Mesothelial cell of epicardium (in vitro differentiated cells): ENCODE measurements at regions not wholly inside any gene's neighbourhood (a gene's known extent, or its start where the extent isn't known, plus 50 kb on each side); places are given as distances from the start of the nearest gene placed in this dataset.

Experiments used
- DNase-seq, 2 experiments: peaks; one replicate each; pipeline ENCODE4 v3.0.0; 2021; ENCODE audit warnings: low spot score in 2 of 2; ENCODE audit not compliant: unreplicated experiment in 2 of 2
- H3K27ac Mint-ChIP-seq: 2 replicates; pipeline ENCODE4 v1.8.0; 2021; ENCODE audit warnings: mixed read lengths
- H3K27me3 Mint-ChIP-seq: 2 replicates; pipeline ENCODE4 v1.8.0; 2021; ENCODE audit warnings: low read depth, mixed read lengths
- H3K36me3 Mint-ChIP-seq: 2 replicates; pipeline ENCODE4 v1.8.0; 2021; ENCODE audit warnings: mixed read lengths
- H3K4me1 Mint-ChIP-seq: 2 replicates; pipeline ENCODE4 v1.8.0; 2021; ENCODE audit warnings: mixed read lengths
- H3K4me3 Mint-ChIP-seq: 2 replicates; pipeline ENCODE4 v1.8.0; 2021; ENCODE audit warnings: mild to moderate bottlenecking, moderate library complexity, mixed read lengths
- H3K9me3 Mint-ChIP-seq: 2 replicates; pipeline ENCODE4 v1.8.0; 2021; ENCODE audit warnings: mixed read lengths
- CTCF ChIP-seq: fragments of 200-600 bp; sonication (generic); IDR thresholded peaks from one replicate; pipeline ENCODE4 v1.5.0; 2021; ENCODE audit warnings: antibody characterized with exemption; ENCODE audit not compliant: unreplicated experiment

DNA sequence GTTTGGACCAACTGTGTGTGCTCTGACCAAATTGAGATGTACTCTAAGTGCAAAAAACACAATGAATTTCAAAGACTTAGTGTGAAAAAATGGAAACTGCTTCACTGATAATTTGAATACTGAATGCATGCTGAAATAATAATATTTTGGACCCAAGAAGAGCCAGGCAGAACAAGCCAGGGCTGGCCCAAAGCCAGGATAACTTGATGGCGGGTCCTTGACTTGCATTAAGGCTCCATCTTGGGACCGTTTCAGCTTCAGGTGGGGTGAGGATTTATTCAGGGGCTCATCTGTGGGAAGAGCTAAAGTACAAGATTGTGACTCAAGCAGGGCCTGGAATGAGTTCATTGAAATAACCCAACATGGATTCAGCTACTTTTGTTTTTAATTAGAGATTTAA is 921.9 kb downstream of the QKI start:
- Mint-ChIP-seq H3K27ac (no peak overlapping the region), H3K4me3 (no peak overlapping the region), H3K4me1 (peaks cover 7% of the 10 kb centered on the region), H3K36me3 (no peaks in the 10 kb centered on the region), H3K9me3 (no peaks in the 10 kb centered on the region), H3K27me3 (no peaks in the 10 kb centered on the region)
- no peak for TF ChIP-seq CTCF
- no peak for DNase-seq

DNA sequence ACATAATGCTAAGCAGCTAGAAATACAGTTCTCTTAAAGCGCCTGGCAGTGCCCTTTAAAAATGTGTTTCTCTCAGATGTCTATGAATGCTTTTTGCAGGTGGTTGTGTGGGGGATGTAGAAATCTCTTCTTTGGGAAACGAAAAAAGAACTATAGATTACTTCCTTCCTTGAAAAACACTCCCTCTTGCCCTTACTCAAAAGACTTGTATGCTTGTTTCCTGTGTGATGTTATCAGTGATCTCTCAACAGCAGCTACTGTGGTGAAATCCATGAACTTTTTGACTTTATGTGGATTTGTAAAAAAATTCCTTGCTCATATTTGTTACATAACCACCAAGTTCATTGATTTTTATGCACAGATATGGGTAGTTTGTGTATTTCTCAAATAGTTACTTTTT is 916.5 kb downstream of the QKI start:
- TF ChIP-seq CTCF = no peak
- Mint-ChIP-seq H3K36me3 (no peaks in the 10 kb centered on the region), H3K4me3 (no peak overlapping the region), H3K9me3 (no peaks in the 10 kb centered on the region), H3K27me3 (no peaks in the 10 kb centered on the region), H3K4me1 (peaks cover 11% of the 10 kb centered on the region), H3K27ac (no peak overlapping the region)
- DNase-seq = no peak

GRCh38 chr6:164325168-164325567 is 910.6 kb downstream of the QKI start:
- Mint-ChIP-seq H3K4me1 (no peaks in the 10 kb centered on the region), H3K27me3 (no peaks in the 10 kb centered on the region), H3K27ac (no peak overlapping the region), H3K4me3 (no peak overlapping the region), H3K9me3 (peaks cover 12% of the 10 kb centered on the region), H3K36me3 (no peaks in the 10 kb centered on the region)
- no peak for TF ChIP-seq CTCF
- DNase-seq = no peak

DNA sequence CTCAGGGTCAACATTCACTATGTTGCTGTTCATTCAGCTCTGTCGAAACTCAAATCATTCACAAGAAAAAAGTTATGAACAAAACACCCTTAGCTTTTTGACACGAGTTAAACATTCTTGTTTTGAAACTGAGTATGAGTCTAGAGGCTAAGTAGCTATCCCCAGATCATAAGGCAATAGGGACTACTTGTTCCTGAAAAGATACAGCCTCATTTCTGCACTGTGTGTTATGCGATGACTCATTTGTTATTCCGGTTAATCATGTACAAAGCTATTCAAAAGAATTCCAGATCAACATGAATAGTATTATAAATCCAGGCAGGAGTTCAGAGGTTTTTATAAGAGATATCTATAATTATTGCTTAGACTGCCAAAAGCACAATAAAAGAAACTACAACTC is 908.0 kb downstream of the QKI start:
- no peak overlapping the region for H3K27ac Mint-ChIP-seq
- no peaks in the 10 kb centered on the region for H3K4me1 Mint-ChIP-seq
- TF ChIP-seq CTCF = no peak
- H3K36me3 Mint-ChIP-seq = no peaks in the 10 kb centered on the region
- H3K4me3 Mint-ChIP-seq = no peak overlapping the region
- DNase-seq = no peak
- H3K27me3 Mint-ChIP-seq = no peaks in the 10 kb centered on the region
- H3K9me3 Mint-ChIP-seq = peaks cover 25% of the 10 kb centered on the region

DNA sequence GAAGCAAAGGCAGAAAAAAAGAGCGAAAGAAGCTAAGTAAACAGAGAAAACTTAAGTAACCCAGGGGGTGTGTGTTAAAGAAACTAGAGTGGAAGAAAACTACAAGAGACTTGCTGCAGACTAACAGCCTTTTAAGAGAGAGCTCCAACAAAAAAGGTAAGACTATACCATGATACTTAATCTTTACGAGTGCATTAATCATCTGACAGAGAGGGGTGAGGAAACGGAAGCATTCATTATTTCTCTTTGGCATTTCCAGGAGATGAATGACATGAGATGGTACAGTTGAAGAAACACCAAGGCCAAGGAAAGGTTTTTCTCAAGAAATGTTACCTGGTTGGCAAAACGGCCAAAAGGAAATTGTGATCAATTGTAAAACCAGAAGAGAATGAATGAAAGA is 906.8 kb downstream of the QKI start:
- DNase-seq = no peak
- Mint-ChIP-seq H3K9me3 (peaks cover 25% of the 10 kb centered on the region), H3K27ac (no peak overlapping the region)

More for the DNA sequence above, 906.8 kb downstream of the QKI start:
- Mint-ChIP-seq H3K27me3 (no peaks in the 10 kb centered on the region), H3K4me1 (no peaks in the 10 kb centered on the region), H3K4me3 (no peak overlapping the region), H3K36me3 (no peaks in the 10 kb centered on the region)
- TF ChIP-seq CTCF = no peak
